H9 (cell line): ENCODE measurements at regions not wholly inside any gene's neighbourhood (a gene's known extent, or its start where the extent isn't known, plus 50 kb on each side); places are given as distances from the start of the nearest gene placed in this dataset.

Source experiments
- DNase-seq: peaks from one replicate; pipeline ENCODE4 v3.0.0-alpha.2; 2017
- H2AFZ ChIP-seq: one replicate; pipeline ENCODE4 v1.6.1; 2013; ENCODE audit warnings: mild to moderate bottlenecking, low read length, control low read depth, moderate library complexity
- H2AK5ac ChIP-seq: 2 replicates; pipeline ENCODE4 v1.6.1; 2013; ENCODE audit warnings: low read length, control low read depth, mixed read lengths; ENCODE audit not compliant: insufficient read length
- H2BK120ac ChIP-seq: one replicate; pipeline ENCODE4 v1.6.1; 2013; ENCODE audit warnings: low read depth, mild to moderate bottlenecking, low read length, control low read depth, inconsistent platforms; ENCODE audit not compliant: poor library complexity, severe bottlenecking
- H2BK12ac ChIP-seq: 2 replicates; pipeline ENCODE4 v1.6.1; 2013; ENCODE audit warnings: low read length, control low read depth, mixed read lengths, low read depth; ENCODE audit not compliant: insufficient read length
- H2BK15ac ChIP-seq: 2 replicates; pipeline ENCODE4 v1.6.1; 2013; ENCODE audit warnings: low read depth, low read length, control low read depth
- H2BK20ac ChIP-seq: one replicate; pipeline ENCODE4 v1.6.1; 2013; ENCODE audit warnings: low read depth, mild to moderate bottlenecking, low read length, control low read depth, inconsistent platforms; ENCODE audit not compliant: poor library complexity, severe bottlenecking
- H2BK5ac ChIP-seq: 2 replicates; pipeline ENCODE4 v1.6.1; 2013; ENCODE audit warnings: low read length, control low read depth, mixed read lengths; ENCODE audit not compliant: insufficient read length
- H3K14ac ChIP-seq: 2 replicates; pipeline ENCODE4 v1.6.1; 2013; ENCODE audit warnings: low read length, control low read depth; ENCODE audit not compliant: insufficient read depth
- H3K18ac ChIP-seq: 2 replicates; pipeline ENCODE4 v1.6.1; 2013; ENCODE audit warnings: low read depth, mild to moderate bottlenecking, mixed read lengths, low read length, control low read depth; ENCODE audit not compliant: insufficient read length
- H3K23ac ChIP-seq: 2 replicates; pipeline ENCODE4 v1.6.1; 2013; ENCODE audit warnings: low read length, control low read depth, mixed read lengths, low read depth; ENCODE audit not compliant: insufficient read length
- H3K23me2 ChIP-seq: 2 replicates; pipeline ENCODE4 v1.6.1; 2013; ENCODE audit warnings: low read depth, mild to moderate bottlenecking, mixed read lengths, low read length, control low read depth; ENCODE audit not compliant: insufficient read length, poor library complexity, severe bottlenecking
- H3K27ac ChIP-seq: 2 replicates; pipeline ENCODE4 v1.5.1; 2013; ENCODE audit warnings: low read length, control low read depth, mixed read lengths, low read depth; ENCODE audit not compliant: insufficient read length
- H3K27me3 ChIP-seq: 2 replicates; pipeline ENCODE4 v1.6.1; 2013; ENCODE audit warnings: low read length, control low read depth, inconsistent platforms; ENCODE audit not compliant: insufficient read depth
- H3K4ac ChIP-seq: 2 replicates; pipeline ENCODE4 v1.6.1; 2013; ENCODE audit warnings: low read depth, mild to moderate bottlenecking, control low read depth, inconsistent platforms, low read length, moderate library complexity
- H3K4me1 ChIP-seq: 2 replicates; pipeline ENCODE4 v1.6.1; 2013; ENCODE audit warnings: low read length, control low read depth, inconsistent platforms; ENCODE audit not compliant: insufficient read depth
- H3K4me2 ChIP-seq: 2 replicates; pipeline ENCODE4 v1.6.1; 2013; ENCODE audit warnings: low read length, control low read depth, mixed read lengths; ENCODE audit not compliant: insufficient read length, insufficient read depth
- H3K56ac ChIP-seq: 2 replicates; pipeline ENCODE4 v1.6.1; 2013; ENCODE audit warnings: low read depth, mild to moderate bottlenecking, mixed read lengths, low read length, control low read depth; ENCODE audit not compliant: insufficient read length
- H3K79me1 ChIP-seq: 2 replicates; pipeline ENCODE4 v1.6.1; 2013; ENCODE audit warnings: low read depth, mild to moderate bottlenecking, moderate library complexity, low read length, control low read depth, inconsistent platforms; ENCODE audit not compliant: insufficient read depth, poor library complexity, severe bottlenecking
- H3K79me2 ChIP-seq: 2 replicates; pipeline ENCODE4 v1.6.1; 2013; ENCODE audit warnings: low read length, control low read depth, inconsistent platforms; ENCODE audit not compliant: insufficient read depth
- H3K9ac ChIP-seq: 2 replicates; pipeline ENCODE4 v1.6.1; 2013; ENCODE audit warnings: low read length, control low read depth, mixed read lengths; ENCODE audit not compliant: insufficient read length; ENCODE audit errors: extremely low read depth
- H3K9me3 ChIP-seq: one replicate; pipeline ENCODE4 v1.6.1; 2013; ENCODE audit warnings: low read depth, low read length, inconsistent platforms; ENCODE audit not compliant: control insufficient read depth
- H3T11ph ChIP-seq: one replicate; pipeline ENCODE4 v1.6.1; 2013; ENCODE audit warnings: mild to moderate bottlenecking, low read length, control low read depth, inconsistent platforms
- H4K20me1 ChIP-seq: one replicate; pipeline ENCODE4 v1.6.1; 2013; ENCODE audit not compliant: control insufficient read depth, insufficient read length, insufficient read depth
- H4K5ac ChIP-seq: 2 replicates; pipeline ENCODE4 v1.6.1; 2013; ENCODE audit warnings: low read depth, mild to moderate bottlenecking, mixed read lengths, low read length, control low read depth; ENCODE audit not compliant: insufficient read length
- H4K8ac ChIP-seq: replicated peaks from 2 replicates; pipeline ENCODE4 v1.6.1; 2013; ENCODE audit warnings: low read length, control low read depth, mixed read lengths, low read depth; ENCODE audit not compliant: insufficient read length
- H4K91ac ChIP-seq: 2 replicates; pipeline ENCODE4 v1.6.1; 2013; ENCODE audit warnings: low read depth, mild to moderate bottlenecking, moderate library complexity, mixed read lengths, low read length, control low read depth; ENCODE audit not compliant: insufficient read length
- H3K27ac Mint-ChIP-seq, 3 experiments: 2 replicates in 2 of 3; 3 replicates in 1 of 3; pipeline ENCODE4 v1.8.0; 2020 to 2021; ENCODE audit warnings: mixed read lengths in 3 of 3, mild to moderate bottlenecking in 1 of 3, moderate library complexity in 1 of 3
- H3K27me3 Mint-ChIP-seq: 2 replicates; pipeline ENCODE4 v1.8.0; 2021; ENCODE audit warnings: low read depth, mild to moderate bottlenecking, moderate library complexity, mixed read lengths
- H3K36me3 Mint-ChIP-seq, 3 experiments: 2 replicates in 2 of 3; 3 replicates in 1 of 3; pipeline ENCODE4 v1.8.0; 2020 to 2021; ENCODE audit warnings: low read depth in 3 of 3, mixed read lengths in 3 of 3; ENCODE audit not compliant: insufficient read depth in 1 of 3
- H3K4me1 Mint-ChIP-seq, 2 experiments: 2 replicates each; pipeline ENCODE4 v1.8.0; 2020; ENCODE audit warnings: mixed read lengths in 2 of 2
- H3K4me3 Mint-ChIP-seq, 2 experiments: 2 replicates in 1 of 2; 3 replicates in 1 of 2; pipeline ENCODE4 v1.8.0; 2020 to 2021; ENCODE audit warnings: mild to moderate bottlenecking in 2 of 2, mixed read lengths in 2 of 2, moderate library complexity in 1 of 2
- H3K9me3 Mint-ChIP-seq, 2 experiments: 2 replicates in 1 of 2; 3 replicates in 1 of 2; pipeline ENCODE4 v1.8.0; 2020; ENCODE audit warnings: mild to moderate bottlenecking in 2 of 2, mixed read lengths in 2 of 2, moderate library complexity in 1 of 2
- CTCF ChIP-seq: fragments of 200-600 bp; sonication (generic); conservative IDR thresholded peaks from 3 replicates; pipeline ENCODE4 v1.8.0; 2021; ENCODE audit warnings: antibody characterized with exemption, mild to moderate bottlenecking
- WGBS: extraction: QIAGEN DNeasy Blood & Tissue Kit; methylation state at CpG from one replicate; pipeline ENCODE4 v1.1.7; 2013; ENCODE audit warnings: missing lambda C conversion rate, low lambda C conversion rate, mixed read lengths; ENCODE audit not compliant: insufficient read length; ENCODE audit errors: extremely low coverage; 5-methylcytosine and 5-hydroxymethylcytosine counted together

- H3K27me3 Mint-ChIP-seq, result no peaks in the 10 kb centered on the region
These were observed 77.6 kb upstream of the JAZF1 start for GRCh38 chr7:28258240-28258639.

More at GRCh38 chr7:28258240-28258639, 77.6 kb upstream of the JAZF1 start:
- Histone ChIP-seq H3K14ac (no peak overlapping the region), H3K9ac (no peak overlapping the region), H3K4ac (no peak overlapping the region), H2BK20ac (no peak overlapping the region), H2BK15ac (no peak overlapping the region), H3K79me1 (no peaks in the 10 kb centered on the region), H4K20me1 (no peaks in the 10 kb centered on the region), H2BK5ac (no peak overlapping the region), H2AFZ (no peak overlapping the region), H3K56ac (no peak overlapping the region), H3K18ac (no peak overlapping the region), H3T11ph (no peak overlapping the region), H4K91ac (no peak overlapping the region), H4K8ac (no peak overlapping the region), H3K9me3 (no peaks in the 10 kb centered on the region), H3K23ac (no peak overlapping the region), H3K27ac (no peak overlapping the region), H3K4me2 (no peak overlapping the region), H3K79me2 (no peaks in the 10 kb centered on the region), H3K27me3 (no peaks in the 10 kb centered on the region), H3K4me1 (peaks cover 3% of the 10 kb centered on the region; the same call in 1 of the 2 replicates), H2AK5ac (no peak overlapping the region), H4K5ac (no peak overlapping the region), H3K23me2 (no peaks in the 10 kb centered on the region), H2BK12ac (no peak overlapping the region), H2BK120ac (no peak overlapping the region)
- Mint-ChIP-seq H3K9me3 (peaks cover 6 to 10% of the 10 kb centered on the region in 2 experiments), H3K27ac (no peak overlapping the region; a peak in 1 of 7 replicates), H3K4me3 (no peak overlapping the region), H3K4me1 (peaks cover 11 to 12% of the 10 kb centered on the region in 2 experiments), H3K36me3 (peaks cover 0 to 3% (median 2%) of the 10 kb centered on the region in 3 experiments; a peak in 1 of 7 replicates)
- TF ChIP-seq CTCF, result no peak
- WGBS, result no CpG with 5 or more reads among the region's 1 CpG
- no peak for DNase-seq
